GM12878 (cell line): ENCODE measurements at regions not wholly inside any gene's neighbourhood (a gene's known extent, or its start where the extent isn't known, plus 50 kb on each side); places are given as distances from the start of the nearest gene placed in this dataset.

Experiments
- ATAC-seq: fragments of 200-7000 bp; cut with Tn5 transposase; 3 replicates; pipeline ENCODE4 v1.9.1; 2020; ENCODE audit warnings: mild to moderate bottlenecking, moderate library complexity
- BruUV-seq: library from RNA; stranded (reverse); fragments of 400-500 nt; replicated peaks from 2 replicates; lab custom pipeline; 2021; lab: Mats Ljungman, UMichigan
- CTCF ChIA-PET: fragments of 300-600 bp; sonication (Branson Sonifier 250); formaldehyde crosslinking; extraction: SDS; loops from one replicate; lab custom pipeline; 2021; ENCODE audit warnings: inconsistent platforms; lab: Yijun Ruan, JAX
- POLR2A ChIA-PET: fragments of 350-600 bp; formaldehyde crosslinking; extraction: SDS; loops from one replicate; lab custom pipeline; 2021; ENCODE audit warnings: inconsistent platforms; lab: Charles Lee
- RAD21 ChIA-PET: fragments of 300-600 bp; sonication (Branson Sonifier 250); formaldehyde crosslinking; loops from one replicate; lab custom pipeline; 2023; ENCODE audit warnings: antibody characterized with exemption; ENCODE audit not compliant: unreplicated experiment; lab: Charles Lee
- SMC1A ChIA-PET: fragments of 300-600 bp; sonication (Branson Sonifier 250); formaldehyde crosslinking; loops from one replicate; lab custom pipeline; 2023; ENCODE audit not compliant: unreplicated experiment, uncharacterized antibody; lab: Charles Lee
- DNase-seq: peaks from one replicate; pipeline ENCODE4 v3.0.0-alpha.2; 2011; ENCODE audit warnings: low read depth, low spot score
- FAIRE-seq: peaks from 3 replicates; lab custom pipeline; 2011; peaks lifted over from hg19 to GRCh38; lab: Jason Lieb, UNC
- H2AFZ ChIP-seq: 2 replicates; pipeline ENCODE4 v1.6.0; 2011; ENCODE audit warnings: low read depth, low read length, control low read depth; ENCODE audit not compliant: control insufficient read depth
- H3K27ac ChIP-seq: 2 replicates; pipeline ENCODE4 v1.5.1; 2011; ENCODE audit warnings: control low read depth; ENCODE audit not compliant: control insufficient read depth, insufficient read depth
- H3K27me3 ChIP-seq, 2 experiments: replicated peaks in 1 of 2; 2 replicates each; pipeline versions ENCODE4 v1.6.0 to v1.6.1; 2011; ENCODE audit warnings: low read length in 1 of 2; ENCODE audit not compliant: control insufficient read depth in 2 of 2, insufficient read depth in 2 of 2
- H3K36me3 ChIP-seq, 2 experiments: 2 replicates each; pipeline ENCODE4 v1.5.1; 2011; ENCODE audit warnings: low read length in 1 of 2; ENCODE audit not compliant: control insufficient read depth in 2 of 2, insufficient read depth in 2 of 2
- H3K4me1 ChIP-seq: 2 replicates; pipeline ENCODE4 v1.6.1; 2011; ENCODE audit warnings: mild to moderate bottlenecking, low read length, moderate library complexity, mixed read lengths; ENCODE audit not compliant: control insufficient read depth, insufficient read depth
- H3K4me2 ChIP-seq: 2 replicates; pipeline ENCODE4 v1.6.0; 2011; ENCODE audit warnings: control low read depth; ENCODE audit not compliant: control insufficient read depth, insufficient read depth
- H3K4me3 ChIP-seq: fragments of 200-600 bp; sonication (generic); 2 replicates; pipeline ENCODE4 v1.5.1; 2016
- H3K79me2 ChIP-seq: 2 replicates; pipeline ENCODE4 v1.6.0; 2011; ENCODE audit warnings: low read length; ENCODE audit not compliant: control insufficient read depth, insufficient read depth
- H3K9ac ChIP-seq: 2 replicates; pipeline ENCODE4 v1.8.0; 2011; ENCODE audit warnings: low read length, control low read depth, mixed read lengths; ENCODE audit not compliant: control insufficient read depth, insufficient read depth
- H3K9me3 ChIP-seq: replicated peaks from 3 replicates; pipeline ENCODE4 v1.5.1; 2011; ENCODE audit warnings: mild to moderate bottlenecking, low read length; ENCODE audit not compliant: control insufficient read depth, insufficient read depth
- H4K20me1 ChIP-seq: 2 replicates; pipeline ENCODE4 v1.6.0; 2011; ENCODE audit not compliant: control insufficient read depth, insufficient read depth
- CHD4 ChIP-seq: fragments of 200-600 bp; sonication (generic); IDR thresholded peaks from 2 replicates; pipeline ENCODE4 v1.6.1; 2016; ENCODE audit warnings: mild to moderate bottlenecking
- CUX1 ChIP-seq: IDR thresholded peaks from 2 replicates; pipeline ENCODE4 v1.6.1; 2012; ENCODE audit warnings: improper control_type of control experiment, low read depth, low read length; ENCODE audit not compliant: insufficient replicate concordance
- E4F1 ChIP-seq: fragments of 450-650 bp; IDR thresholded peaks from 2 replicates; pipeline ENCODE4 v1.6.1; 2018; ENCODE audit warnings: borderline replicate concordance, mild to moderate bottlenecking; ENCODE audit not compliant: partially characterized antibody
- ESRRA ChIP-seq: IDR thresholded peaks from 2 replicates; pipeline ENCODE4 v1.6.1; 2012; ENCODE audit warnings: mild to moderate bottlenecking, low read length, improper control_type of control experiment
- RAD51 ChIP-seq: fragments of 450-650 bp; IDR thresholded peaks from 2 replicates; pipeline ENCODE4 v1.6.1; 2016; ENCODE audit warnings: moderate library complexity, mild to moderate bottlenecking, inconsistent platforms
- RELB ChIP-seq: fragments of 450-650 bp; IDR thresholded peaks from 2 replicates; pipeline ENCODE4 v1.6.1; 2017; ENCODE audit warnings: low read depth, mild to moderate bottlenecking, moderate library complexity
- SUPT20H ChIP-seq: IDR thresholded peaks from 2 replicates; pipeline ENCODE4 v1.6.1; 2011; ENCODE audit warnings: low read depth, mild to moderate bottlenecking, low read length, moderate library complexity, borderline replicate concordance; ENCODE audit not compliant: control insufficient read depth
- ZBTB11 ChIP-seq: fragments of 450-650 bp; formaldehyde crosslinking; IDR thresholded peaks from 2 replicates; pipeline ENCODE4 v1.5.0; 2022; ENCODE audit warnings: mild to moderate bottlenecking, missing genetic modification characterization
- WGBS: methylation state at CpG from one replicate; pipeline ENCODE4 v1.1.6; 2016; ENCODE audit warnings: low lambda C conversion rate; ENCODE audit not compliant: insufficient replicate concordance, insufficient coverage; ENCODE audit errors: missing lambda C conversion rate; 5-methylcytosine and 5-hydroxymethylcytosine counted together
- in situ Hi-C: fragments of 300-500 bp; cut with MboI; formaldehyde crosslinking; loops from 9 replicates; pipeline ENCODE4 v1.14.3; 2018; ENCODE audit warnings: mixed read lengths
- intact Hi-C: fragments of 100-400 bp; cut with micrococcal nuclease; formaldehyde crosslinking; loops from one replicate; pipeline ENCODE4 v1.14.2; 2022; ENCODE audit not compliant: unreplicated experiment

- no peak for TF ChIP-seq ZBTB11 (CRISPR knock-in tag)
- no peak for TF ChIP-seq ESRRA
Observed at GRCh38 chr1:209406595-209406994, 176.9 kb upstream of the CAMK1G start (continued).

GRCh38 chr1:209409780-209410179, 173.7 kb upstream of the CAMK1G start:
- ChIA-PET CTCF (no interaction called here), POLR2A (no interaction called here), SMC1A (no interaction called here), RAD21 (no interaction called here)
- H3K27me3 ChIP-seq: 0 out of 4 replicates have a peak, but pooled peaks cover 0 to 2% of the 10 kb centered on the region in 2 experiments
- TF ChIP-seq CHD4 (no peak), E4F1 (no peak), CUX1 (no peak), RELB (no peak), SUPT20H (no peak), RAD51 (no peak)
- no peak overlapping the region for H3K4me3 ChIP-seq
- H3K9ac ChIP-seq: no peak overlapping the region
- no peaks in the 10 kb centered on the region for H3K9me3 ChIP-seq
- FAIRE-seq: no peak
- no peak overlapping the region for H3K4me2 ChIP-seq
- no peak for DNase-seq
- BruUV-seq: no TSS peak
- in situ Hi-C loops: no loop called here
- H4K20me1 ChIP-seq: no peaks in the 10 kb centered on the region
- intact Hi-C loops: no loop called here
- H3K36me3 ChIP-seq: no peaks in the 10 kb centered on the region
- 33% methylated on average over 2 of the region's 2 CpGs for WGBS
- H3K79me2 ChIP-seq: no peaks in the 10 kb centered on the region
- no peak for ATAC-seq
- H3K27ac ChIP-seq: no peak overlapping the region
- H3K4me1 ChIP-seq: no peaks in the 10 kb centered on the region
- H2AFZ ChIP-seq: no peak overlapping the region
